Neural cell (in vitro differentiated cells): ENCODE measurements at regions not wholly inside any gene's neighbourhood (a gene's known extent, or its start where the extent isn't known, plus 50 kb on each side); places are given as distances from the start of the nearest gene placed in this dataset.
A peak's percentile ranks its signal among the peaks of the same experiment; 100 is the strongest.

ENCODE experiments used
- H2AFZ ChIP-seq: fragments of 200-600, 300-800 bp; sonication (generic), shearing (Covaris generic); 2 replicates; pipeline ENCODE4 v1.6.0; 2014; ENCODE audit warnings: low read depth, mild to moderate bottlenecking, antibody characterized with exemption, low read length, moderate library complexity
- H3F3A ChIP-seq: fragments of 200-600 bp; shearing (Covaris generic); 2 replicates; pipeline ENCODE4 v1.6.1; 2016; ENCODE audit warnings: mild to moderate bottlenecking, moderate library complexity, mixed read lengths, antibody characterized with exemption, low read length; ENCODE audit not compliant: insufficient read depth, poor library complexity, severe bottlenecking
- H3K27ac ChIP-seq: fragments of 200-600, 300-800 bp; sonication (generic), shearing (Covaris generic); 2 replicates; pipeline ENCODE4 v1.5.1; 2014; ENCODE audit warnings: mild to moderate bottlenecking, low read length, moderate library complexity
- H3K27me3 ChIP-seq: fragments of 300-800, 200-600 bp; sonication (generic), shearing (Covaris generic); 2 replicates; pipeline ENCODE4 v1.6.0; 2014; ENCODE audit warnings: mild to moderate bottlenecking, low read depth, low read length, moderate library complexity; ENCODE audit not compliant: insufficient read depth
- H3K36me3 ChIP-seq: fragments of 300-800, 200-600 bp; sonication (generic), shearing (Covaris generic); 2 replicates; pipeline ENCODE4 v1.5.1; 2014; ENCODE audit warnings: mild to moderate bottlenecking, antibody characterized with exemption, low read length, moderate library complexity; ENCODE audit not compliant: insufficient read depth
- H3K4me2 ChIP-seq: fragments of 300-800, 200-600 bp; sonication (generic), shearing (Covaris generic); 2 replicates; pipeline ENCODE4 v1.6.0; 2014; ENCODE audit warnings: mild to moderate bottlenecking, low read length
- H3K4me3 ChIP-seq: fragments of 300-800, 200-600 bp; sonication (generic), shearing (Covaris generic); 2 replicates; pipeline ENCODE4 v1.5.1; 2014; ENCODE audit warnings: mild to moderate bottlenecking, low read length, moderate library complexity
- H3K79me2 ChIP-seq: fragments of 200-600 bp; shearing (Covaris generic); replicated peaks from 2 replicates; pipeline ENCODE4 v1.6.0; 2014; ENCODE audit warnings: mild to moderate bottlenecking, low read length, moderate library complexity; ENCODE audit not compliant: insufficient read depth
- H3K9ac ChIP-seq: fragments of 300-800, 200-600 bp; sonication (generic), shearing (Covaris generic); 2 replicates; pipeline ENCODE4 v1.6.1; 2016; ENCODE audit warnings: mild to moderate bottlenecking, low read length, mixed read lengths
- H3K9me2 ChIP-seq: fragments of 200-600 bp; shearing (Covaris generic); 2 replicates; pipeline ENCODE4 v1.6.1; 2016; ENCODE audit warnings: mild to moderate bottlenecking, low read length, mixed read lengths; ENCODE audit not compliant: insufficient read depth
- H3K9me3 ChIP-seq: fragments of 200-600, 300-800 bp; sonication (generic), shearing (Covaris generic); 2 replicates; pipeline ENCODE4 v1.6.1; 2016; ENCODE audit warnings: mild to moderate bottlenecking, mixed run types, low read length, moderate library complexity, mixed read lengths
- H4K20me1 ChIP-seq: fragments of 200-600 bp; shearing (Covaris generic); 2 replicates; pipeline ENCODE4 v1.6.1; 2016; ENCODE audit warnings: mild to moderate bottlenecking, mixed run types; ENCODE audit not compliant: insufficient read depth
- CTCF ChIP-seq: fragments of 450-650 bp; IDR thresholded peaks from 2 replicates; pipeline ENCODE4 v1.5.1; 2014; ENCODE audit warnings: antibody characterized with exemption, mild to moderate bottlenecking, moderate library complexity; ENCODE audit not compliant: poor library complexity, severe bottlenecking
- EP300 ChIP-seq: fragments of 450-650 bp; conservative IDR thresholded peaks from 2 replicates; pipeline ENCODE4 v1.6.1; 2014; ENCODE audit warnings: antibody characterized with exemption, mild to moderate bottlenecking, moderate library complexity; ENCODE audit not compliant: poor library complexity, severe bottlenecking
- EZH2 ChIP-seq: fragments of 200-600, 300-800 bp; shearing (Covaris generic), sonication (generic); IDR thresholded peaks from 2 replicates; pipeline ENCODE4 v1.6.1; 2014; ENCODE audit warnings: antibody characterized with exemption, low read length, borderline replicate concordance, mild to moderate bottlenecking; ENCODE audit not compliant: insufficient read depth, poor library complexity, severe bottlenecking
- MXI1 ChIP-seq: fragments of 450-650 bp; conservative IDR thresholded peaks from 2 replicates; pipeline ENCODE4 v1.6.1; 2014; ENCODE audit warnings: antibody characterized with exemption, mild to moderate bottlenecking; ENCODE audit not compliant: poor library complexity, severe bottlenecking
- POLR2AphosphoS5 ChIP-seq: IDR thresholded peaks from 2 replicates; pipeline ENCODE4 v1.6.1; 2012
- RAD21 ChIP-seq: fragments of 450-650 bp; conservative IDR thresholded peaks from 2 replicates; pipeline ENCODE4 v1.6.1; 2014; ENCODE audit warnings: antibody characterized with exemption, mild to moderate bottlenecking, moderate library complexity
- REST ChIP-seq: IDR thresholded peaks from 2 replicates; pipeline ENCODE4 v1.6.1; 2012; ENCODE audit warnings: borderline replicate concordance
- SMC3 ChIP-seq: fragments of 450-650 bp; conservative IDR thresholded peaks from 2 replicates; pipeline ENCODE4 v1.6.1; 2014; ENCODE audit warnings: antibody characterized with exemption, mild to moderate bottlenecking, moderate library complexity; ENCODE audit not compliant: poor library complexity
- TAF1 ChIP-seq: IDR thresholded peaks from 2 replicates; pipeline ENCODE4 v1.6.1; 2012; ENCODE audit warnings: low read depth

GRCh38 chr4:72827968-72828367 lies 241.5 kb downstream of the COX18 start:
- Histone ChIP-seq H3K9me2 (no peaks in the 10 kb centered on the region), H3F3A (no peaks in the 10 kb centered on the region), H3K79me2 (no peaks in the 10 kb centered on the region)

GRCh38 chr4:72820107-72820506 lies 249.4 kb downstream of the COX18 start:
- no peaks in the 10 kb centered on the region for H3K9me2 ChIP-seq
- H3K27me3 ChIP-seq, result no peaks in the 10 kb centered on the region
- H3K9me3 ChIP-seq, result no peaks in the 10 kb centered on the region
- no peaks in the 10 kb centered on the region for H3K79me2 ChIP-seq
- H3K4me2 ChIP-seq, result no peak overlapping the region
- TF ChIP-seq TAF1 (no peak), CTCF (no peak), EP300 (peak; percentile 84), RAD21 (no peak), POLR2AphosphoS5 (no peak), REST (no peak), MXI1 (no peak), SMC3 (no peak)
- no peak overlapping the region for H2AFZ ChIP-seq
- H3K36me3 ChIP-seq, result no peaks in the 10 kb centered on the region
- H3F3A ChIP-seq, result no peaks in the 10 kb centered on the region
- no peak overlapping the region for H3K4me3 ChIP-seq
- H4K20me1 ChIP-seq, result no peaks in the 10 kb centered on the region
- no peak overlapping the region for H3K9ac ChIP-seq
- H3K27ac ChIP-seq, result no peak overlapping the region

More at GRCh38 chr4:72827968-72828367, 241.5 kb downstream of the COX18 start:
- H3K4me2 ChIP-seq, result no peak overlapping the region
- H3K36me3 ChIP-seq, result no peaks in the 10 kb centered on the region
- no peak for TF ChIP-seq SMC3
- no peak overlapping the region for H3K9ac ChIP-seq
- H3K27me3 ChIP-seq, result no peaks in the 10 kb centered on the region
- H3K9me3 ChIP-seq, result no peaks in the 10 kb centered on the region
- H4K20me1 ChIP-seq, result no peaks in the 10 kb centered on the region
- H3K4me3 ChIP-seq, result no peak overlapping the region
- no peak overlapping the region for H3K27ac ChIP-seq
- H2AFZ ChIP-seq, result no peak overlapping the region

GRCh38 chr4:72817012-72817411 lies 248.0 kb upstream of the ADAMTS3 start:
- H3K9me2 ChIP-seq, result no peaks in the 10 kb centered on the region
- no peaks in the 10 kb centered on the region for H3K9me3 ChIP-seq
- no peaks in the 10 kb centered on the region for H3K79me2 ChIP-seq
- H3K4me2 ChIP-seq, result no peak overlapping the region
- no peak overlapping the region for H2AFZ ChIP-seq
- H3K9ac ChIP-seq, result no peak overlapping the region
- TF ChIP-seq EP300 (no peak), TAF1 (no peak), POLR2AphosphoS5 (no peak), SMC3 (no peak), EZH2 (no peak)
- H3K4me3 ChIP-seq, result no peak overlapping the region
- no peaks in the 10 kb centered on the region for H4K20me1 ChIP-seq
- no peak overlapping the region for H3K27ac ChIP-seq
- H3F3A ChIP-seq, result no peaks in the 10 kb centered on the region
- H3K36me3 ChIP-seq, result no peaks in the 10 kb centered on the region
- H3K27me3 ChIP-seq, result no peaks in the 10 kb centered on the region
